ENCODE measurements at regions not wholly inside any gene's neighbourhood (a gene's known extent, or its start where the extent isn't known, plus 50 kb on each side); places are given as distances from the start of the nearest gene placed in this dataset.

GRCh38 chr5:82717738-82718137, 359.5 kb downstream of the TMEM167A start:
- TF ChIP-seq CTCF (IDR thresholded peaks at IDR 0.05; ENCODE audit: low read depth, low read length, missing input control) (no peak), GABPA (IDR thresholded peaks at IDR 0.05 in 1 of 2, conservative IDR thresholded peaks at IDR 0.05 in 1 of 2) (no peak), YY1 (IDR thresholded peaks at IDR 0.05) (no peak)
